WTC11 (cell line): ENCODE measurements at regions not wholly inside any gene's neighbourhood (a gene's known extent, or its start where the extent isn't known, plus 50 kb on each side); places are given as distances from the start of the nearest gene placed in this dataset.

Source experiments
- ATAC-seq: fragments of 200-7000 bp; cut with Tn5 transposase; 2 replicates; pipeline ENCODE4 v1.10.0; 2021; ENCODE audit warnings: mild to moderate bottlenecking, moderate library complexity
- CTCF ChIA-PET: fragments of 300-600 bp; sonication (Branson Sonifier 250); formaldehyde crosslinking; loops from one replicate; lab custom pipeline; 2021; ENCODE audit warnings: antibody characterized with exemption; lab: Charles Lee
- POLR2A ChIA-PET: fragments of 350-600 bp; sonication (Branson Sonifier 250); formaldehyde crosslinking; loops from one replicate; lab custom pipeline; 2021; ENCODE audit warnings: antibody characterized with exemption; lab: Charles Lee
- DNase-seq: peaks from one replicate; pipeline ENCODE4 v3.0.0; 2021; ENCODE audit warnings: low spot score
- H3K27ac Mint-ChIP-seq: 2 replicates; pipeline ENCODE4 v1.8.0; 2021; ENCODE audit warnings: mixed read lengths
- H3K27me3 Mint-ChIP-seq: 2 replicates; pipeline ENCODE4 v1.8.0; 2021; ENCODE audit warnings: low read depth, mild to moderate bottlenecking, moderate library complexity, mixed read lengths
- H3K36me3 Mint-ChIP-seq: 2 replicates; pipeline ENCODE4 v1.8.0; 2021; ENCODE audit warnings: mixed read lengths
- H3K4me1 Mint-ChIP-seq: 2 replicates; pipeline ENCODE4 v1.8.0; 2022; ENCODE audit warnings: mixed read lengths
- H3K4me3 Mint-ChIP-seq: 2 replicates; pipeline ENCODE4 v1.8.0; 2021; ENCODE audit warnings: mild to moderate bottlenecking, moderate library complexity, mixed read lengths
- H3K9me3 Mint-ChIP-seq: 2 replicates; pipeline ENCODE4 v1.8.0; 2021; ENCODE audit warnings: mixed read lengths
- ARID4B ChIP-seq: sonication (generic); formaldehyde crosslinking; IDR thresholded peaks from 2 replicates; pipeline ENCODE4 v1.8.0; 2023; ENCODE audit warnings: missing genetic modification reagents, mild to moderate bottlenecking, borderline replicate concordance
- ERG ChIP-seq: fragments of 250-450 bp; sonication (Bioruptor Pico); IDR thresholded peaks from 2 replicates; pipeline ENCODE4 v1.8.0; 2021; ENCODE audit warnings: mild to moderate bottlenecking
- ESRRA ChIP-seq: sonication (generic); formaldehyde crosslinking; IDR thresholded peaks from 2 replicates; pipeline ENCODE4 v1.8.1; 2022; ENCODE audit warnings: mild to moderate bottlenecking, missing genetic modification reagents, borderline replicate concordance
- FOXJ3 ChIP-seq: sonication (generic); formaldehyde crosslinking; IDR thresholded peaks from 2 replicates; pipeline ENCODE4 v1.9.0; 2021; ENCODE audit warnings: missing genetic modification reagents, mild to moderate bottlenecking, borderline replicate concordance
- RELA ChIP-seq: sonication (generic); formaldehyde crosslinking; IDR thresholded peaks from 2 replicates; pipeline ENCODE4 v1.8.1; 2022; ENCODE audit warnings: missing genetic modification reagents, mild to moderate bottlenecking, borderline replicate concordance
- SP1 ChIP-seq: sonication (generic); formaldehyde crosslinking; conservative IDR thresholded peaks from 2 replicates; pipeline ENCODE4 v1.8.1; 2022; ENCODE audit warnings: missing genetic modification reagents
- ZNF232 ChIP-seq: sonication (generic); formaldehyde crosslinking; IDR thresholded peaks from 2 replicates; pipeline ENCODE4 v1.8.0; 2022; ENCODE audit warnings: mild to moderate bottlenecking, missing genetic modification reagents
- ZNF396 ChIP-seq: fragments of 250-450 bp; sonication (Bioruptor Pico); IDR thresholded peaks from 2 replicates; pipeline ENCODE4 v1.8.0; 2021; ENCODE audit warnings: mild to moderate bottlenecking, moderate library complexity, borderline replicate concordance

- CTCF ChIA-PET: no interaction called here
- ATAC-seq (no peak), DNase-seq (no peak)
- POLR2A ChIA-PET: no interaction called here
- H3K27ac Mint-ChIP-seq: no peak overlapping the region
- no peak for TF ChIP-seq SP1 (CRISPR knock-in tag)
- no peak for TF ChIP-seq RELA
- TF ChIP-seq ARID4B: no peak
- TF ChIP-seq ZNF232: no peak
- TF ChIP-seq ZNF396 (CRISPR knock-in tag): no peak
- no peak for TF ChIP-seq ESRRA (CRISPR knock-in tag)
- TF ChIP-seq ERG: no peak
- TF ChIP-seq FOXJ3 (CRISPR knock-in tag): no peak
- H3K4me3 Mint-ChIP-seq: no peak overlapping the region
- H3K27me3 Mint-ChIP-seq: no peaks in the 10 kb centered on the region; the same call in 1 of the 2 replicates
- no peaks in the 10 kb centered on the region for H3K36me3 Mint-ChIP-seq
- H3K9me3 Mint-ChIP-seq: no peaks in the 10 kb centered on the region
- H3K4me1 Mint-ChIP-seq: peaks cover 3% of the 10 kb centered on the region; the same call in 1 of the 2 replicates
These were observed 66.7 kb downstream of the XCL1 start for GRCh38 chr1:168643152-168643551.
